ENCODE measurements at regions not wholly inside any gene's neighbourhood (a gene's known extent, or its start where the extent isn't known, plus 50 kb on each side); places are given as distances from the start of the nearest gene placed in this dataset.
"Not testable (repeated sequence)": the region's sequence is repeated elsewhere in the genome, so short reads cannot be mapped to it uniquely, and the experiment has no call there.

- no peak overlapping the region for H3K27ac ChIP-seq
- no peak for TF ChIP-seq CTCF (conservative IDR thresholded peaks at IDR 0.05)
- TF ChIP-seq ZFX (IDR thresholded peaks at IDR 0.05), result no peak
Measured at GRCh38 chr1:143553627-143554026, 418.2 kb downstream of the FAM72C start.

GRCh38 chr1:143504703-143505102 lies 467.1 kb downstream of the FAM72C start:
- not testable (repeated sequence) for H3K27ac ChIP-seq

- not testable (repeated sequence) for H3K27ac ChIP-seq
Measured at GRCh38 chr1:143504080-143504479, 467.7 kb downstream of the FAM72C start.

GRCh38 chr1:143503048-143503447 lies 468.7 kb downstream of the FAM72C start:
- not testable (repeated sequence) for H3K27ac ChIP-seq

GRCh38 chr1:143502038-143502437 lies 469.7 kb downstream of the FAM72C start:
- not testable (repeated sequence) for H3K27ac ChIP-seq

GRCh38 chr1:143498059-143498749 lies 473.6 kb downstream of the FAM72C start:
- H3K27ac ChIP-seq, result not testable (repeated sequence)

- no peak for TF ChIP-seq CTCF (conservative IDR thresholded peaks at IDR 0.05)
- TF ChIP-seq ZFX (IDR thresholded peaks at IDR 0.05), result no peak
- H3K27ac ChIP-seq, result no peak overlapping the region
Measured at GRCh38 chr1:143497374-143497747, 474.4 kb downstream of the FAM72C start.

- H3K27ac ChIP-seq, result not testable (repeated sequence)
Measured at GRCh38 chr1:143496526-143497373, 475.0 kb downstream of the FAM72C start.
